T-helper 1 cell treated with Interleukin-12 subunit alpha and Interleukin-12 subunit beta and Interleukin-4 antibody, amounts not matched to agents 30 μg/mL and 1 μg/mL, for 36 hours (primary cell): ENCODE measurements at regions not wholly inside any gene's neighbourhood (a gene's known extent, or its start where the extent isn't known, plus 50 kb on each side); places are given as distances from the start of the nearest gene placed in this dataset.

Source experiments
- H3K27ac Mint-ChIP-seq: one replicate; pipeline ENCODE4 v1.8.0; 2021; ENCODE audit warnings: mild to moderate bottlenecking, mixed read lengths
- H3K27me3 Mint-ChIP-seq: one replicate; pipeline ENCODE4 v1.8.0; 2021; ENCODE audit warnings: low read depth, mixed read lengths
- H3K36me3 Mint-ChIP-seq: one replicate; pipeline ENCODE4 v1.8.0; 2021; ENCODE audit warnings: low read depth, mixed read lengths
- H3K4me1 Mint-ChIP-seq: one replicate; pipeline ENCODE4 v1.8.0; 2021; ENCODE audit warnings: low read depth, mixed read lengths
- H3K4me3 Mint-ChIP-seq: one replicate; pipeline ENCODE4 v1.8.0; 2021; ENCODE audit warnings: mild to moderate bottlenecking, moderate library complexity, mixed read lengths
- H3K9me3 Mint-ChIP-seq: one replicate; pipeline ENCODE4 v1.8.0; 2021; ENCODE audit warnings: mixed read lengths

DNA sequence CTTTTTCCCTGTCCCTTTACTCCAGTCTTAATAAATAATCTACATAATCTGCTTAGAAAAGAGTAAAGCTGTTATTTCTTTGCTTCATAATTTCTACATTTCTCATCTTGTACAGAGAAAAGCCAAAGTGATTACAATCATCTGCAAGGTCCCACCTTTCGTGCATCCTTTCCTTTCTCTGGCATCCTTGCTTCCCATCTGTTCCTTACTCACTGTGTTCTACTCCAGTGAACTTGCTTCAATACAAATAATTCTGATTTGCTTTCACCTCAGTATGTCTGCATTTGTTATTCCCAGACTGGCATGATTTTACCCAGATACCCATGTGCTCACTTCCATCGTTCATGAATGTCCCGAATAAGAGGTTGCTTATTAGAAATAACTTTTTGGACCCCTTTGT, 99.4 kb upstream of the DSEL start:
- no peaks in the 10 kb centered on the region for H3K9me3 Mint-ChIP-seq

DNA sequence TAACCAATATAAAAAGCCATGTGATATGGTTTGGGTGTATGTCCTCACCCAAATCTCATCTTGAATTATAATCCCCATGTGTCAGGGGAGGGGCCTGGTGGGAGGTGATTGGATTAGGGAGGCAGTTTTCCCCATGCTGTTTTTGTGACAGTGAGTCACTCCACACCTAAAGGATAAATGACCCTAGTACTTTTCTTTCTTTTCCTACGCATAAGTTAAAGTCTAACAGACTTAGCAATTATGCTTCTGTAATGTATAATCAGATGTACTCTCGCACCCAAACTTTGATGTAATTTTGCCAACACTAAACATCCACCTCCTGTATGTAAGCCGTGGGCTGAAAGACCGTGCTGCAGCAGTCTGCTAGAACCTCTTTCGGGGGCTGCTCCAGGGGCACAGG, 97.2 kb upstream of the DSEL start:
- Mint-ChIP-seq H3K27me3 (no peaks in the 10 kb centered on the region), H3K36me3 (no peaks in the 10 kb centered on the region), H3K9me3 (no peaks in the 10 kb centered on the region), H3K4me1 (no peaks in the 10 kb centered on the region), H3K27ac (no peak overlapping the region), H3K4me3 (no peak overlapping the region)

More for the DNA sequence above, 99.4 kb upstream of the DSEL start:
- Mint-ChIP-seq H3K27ac (no peak overlapping the region), H3K36me3 (no peaks in the 10 kb centered on the region), H3K4me1 (no peaks in the 10 kb centered on the region), H3K4me3 (no peak overlapping the region), H3K27me3 (no peaks in the 10 kb centered on the region)

DNA sequence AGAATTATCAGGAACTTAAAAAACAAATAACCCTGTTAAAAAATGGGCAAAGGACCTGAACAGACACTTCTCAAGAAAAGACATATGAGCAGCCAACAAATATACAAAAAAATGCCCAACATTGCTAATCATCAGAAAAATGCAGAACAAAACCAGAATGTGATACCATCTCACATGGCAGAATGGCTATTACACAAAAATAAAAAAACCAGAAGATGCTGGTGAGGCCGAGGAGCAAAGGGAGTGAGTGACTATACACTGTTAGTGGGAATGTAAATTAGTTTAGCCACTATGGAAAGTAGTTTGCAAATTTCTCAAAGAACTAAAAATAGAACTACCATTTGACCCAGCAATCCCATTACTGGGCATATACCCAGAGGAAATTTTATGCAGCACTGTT, 95.8 kb upstream of the DSEL start:
- no peaks in the 10 kb centered on the region for H3K4me1 Mint-ChIP-seq
- H3K4me3 Mint-ChIP-seq: no peak overlapping the region
- H3K27ac Mint-ChIP-seq: no peak overlapping the region
- no peaks in the 10 kb centered on the region for H3K27me3 Mint-ChIP-seq
- H3K9me3 Mint-ChIP-seq: no peaks in the 10 kb centered on the region
- H3K36me3 Mint-ChIP-seq: no peaks in the 10 kb centered on the region

DNA sequence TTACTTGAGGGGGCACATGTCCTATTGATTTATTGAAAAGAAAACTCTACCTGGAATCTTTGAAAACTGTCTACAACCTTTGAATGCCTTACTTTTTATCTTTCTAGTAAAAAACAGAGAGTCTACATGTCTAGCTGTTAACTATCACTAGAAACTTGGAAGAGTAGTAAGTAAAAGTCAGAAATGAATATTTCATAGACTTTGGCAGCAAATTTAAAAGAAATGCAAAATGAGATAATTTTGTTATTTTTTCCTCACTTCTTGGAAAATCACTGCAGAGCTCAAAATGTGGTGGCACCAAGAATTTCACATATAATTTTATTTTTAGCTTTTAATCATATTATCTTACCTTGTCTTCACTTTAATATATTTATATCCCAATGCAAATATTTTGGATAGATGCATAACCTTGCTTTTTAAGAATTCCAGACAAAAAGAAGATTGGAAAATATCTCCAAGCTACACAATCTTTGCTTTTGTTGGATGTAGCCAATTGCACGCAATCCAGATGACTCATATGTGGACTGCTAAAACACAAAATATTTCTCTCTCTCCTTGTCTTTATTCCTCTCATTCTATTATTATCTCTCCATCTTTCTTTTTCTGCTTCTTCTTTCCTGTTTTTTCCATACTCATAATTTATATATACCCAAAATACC, 92.2 kb upstream of the DSEL start:
- no peaks in the 10 kb centered on the region for H3K27me3 Mint-ChIP-seq
- no peaks in the 10 kb centered on the region for H3K9me3 Mint-ChIP-seq
- H3K36me3 Mint-ChIP-seq: no peaks in the 10 kb centered on the region
- H3K27ac Mint-ChIP-seq: no peak overlapping the region
- no peak overlapping the region for H3K4me3 Mint-ChIP-seq
- no peaks in the 10 kb centered on the region for H3K4me1 Mint-ChIP-seq

DNA sequence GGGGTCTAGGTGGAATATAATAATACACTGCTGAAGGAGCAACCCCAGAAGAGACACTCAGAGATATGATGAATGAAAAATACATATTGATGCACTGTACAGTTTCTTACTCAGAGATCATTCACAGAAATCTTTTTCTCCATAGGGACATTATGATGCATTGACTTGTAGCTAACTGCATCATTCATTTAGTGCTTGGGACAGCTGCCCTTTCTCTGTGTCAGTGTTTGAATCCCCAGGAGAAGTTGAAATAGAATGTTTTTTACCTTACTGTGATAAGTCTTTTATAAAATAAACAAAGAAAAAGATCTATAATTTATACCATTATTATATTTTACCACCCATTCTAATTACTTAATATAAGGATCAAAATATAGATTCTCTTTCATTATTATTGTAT, 91.7 kb upstream of the DSEL start:
- H3K4me1 Mint-ChIP-seq: no peaks in the 10 kb centered on the region
- H3K36me3 Mint-ChIP-seq: no peaks in the 10 kb centered on the region
- H3K27me3 Mint-ChIP-seq: no peaks in the 10 kb centered on the region
- no peak overlapping the region for H3K27ac Mint-ChIP-seq
- no peak overlapping the region for H3K4me3 Mint-ChIP-seq
- H3K9me3 Mint-ChIP-seq: no peaks in the 10 kb centered on the region

DNA sequence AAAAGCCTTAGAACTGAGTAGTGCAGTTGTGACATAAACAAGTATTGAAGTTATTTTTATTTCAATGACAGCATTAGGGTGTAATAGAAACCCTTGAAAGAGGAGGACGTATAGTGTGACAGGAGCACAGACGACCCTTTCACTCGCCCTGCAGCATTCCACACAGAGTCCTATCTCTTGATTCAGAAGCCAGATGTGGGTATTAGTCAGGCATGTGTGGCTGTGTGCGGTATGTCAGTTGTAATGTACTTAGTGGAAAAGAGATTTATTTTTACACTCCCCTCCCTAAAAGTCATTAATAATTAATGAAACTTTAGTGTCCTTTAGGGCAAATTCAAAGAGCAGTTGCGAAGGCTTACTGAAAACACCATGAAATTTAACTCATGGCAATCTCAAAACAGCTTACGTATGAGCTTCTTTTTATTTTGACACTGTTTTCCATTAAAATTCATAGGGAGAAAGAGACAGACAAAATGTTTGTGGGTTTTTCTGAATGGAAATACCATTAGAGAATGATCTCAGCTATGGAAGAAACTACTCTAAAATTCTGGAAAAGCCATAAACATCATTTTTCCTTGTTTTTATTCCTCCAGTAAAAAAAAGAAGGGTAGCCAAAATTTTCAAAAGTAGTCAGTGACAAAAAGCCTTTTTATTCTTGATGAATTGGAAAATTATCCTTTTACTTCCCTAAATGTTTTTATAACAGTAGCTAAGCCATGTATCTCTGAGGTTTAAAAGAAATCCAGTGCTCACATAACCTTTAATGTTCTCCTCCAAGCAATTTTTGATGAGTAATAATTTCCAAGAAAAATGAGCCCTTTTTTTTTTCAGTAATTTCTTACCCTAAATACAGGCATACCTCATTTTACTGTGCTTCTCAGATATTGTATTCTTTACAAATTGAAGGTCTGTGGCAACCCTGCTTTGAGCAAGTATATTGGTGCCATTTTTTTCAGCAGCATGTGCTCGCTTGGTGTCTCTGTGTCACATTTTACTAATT, 84.0 kb upstream of the DSEL start:
- no peaks in the 10 kb centered on the region for H3K36me3 Mint-ChIP-seq
- no peaks in the 10 kb centered on the region for H3K9me3 Mint-ChIP-seq
- no peaks in the 10 kb centered on the region for H3K4me1 Mint-ChIP-seq
- no peaks in the 10 kb centered on the region for H3K27me3 Mint-ChIP-seq
- H3K27ac Mint-ChIP-seq: no peak overlapping the region
- H3K4me3 Mint-ChIP-seq: no peak overlapping the region

DNA sequence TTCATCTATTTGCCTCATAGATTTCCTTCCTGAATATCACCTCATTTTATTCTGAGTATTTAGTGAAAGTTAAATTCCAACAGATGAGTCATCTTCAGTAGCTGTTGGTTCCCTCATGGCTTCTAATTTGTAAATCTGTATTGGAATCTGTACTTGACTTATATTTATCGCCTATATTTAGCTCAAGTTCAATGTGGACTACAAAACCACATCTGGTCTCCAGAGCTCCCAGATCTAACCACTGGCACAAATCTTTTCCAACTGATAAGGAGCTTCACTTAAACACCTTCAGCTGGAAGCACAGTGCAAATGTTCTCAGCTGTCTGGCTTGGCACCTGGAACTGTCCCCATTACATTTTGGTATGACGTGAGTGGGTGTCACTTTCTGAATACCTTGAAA, 82.8 kb upstream of the DSEL start:
- Mint-ChIP-seq H3K36me3 (no peaks in the 10 kb centered on the region), H3K4me1 (no peaks in the 10 kb centered on the region), H3K27ac (no peak overlapping the region), H3K4me3 (no peak overlapping the region), H3K27me3 (no peaks in the 10 kb centered on the region), H3K9me3 (no peaks in the 10 kb centered on the region)

DNA sequence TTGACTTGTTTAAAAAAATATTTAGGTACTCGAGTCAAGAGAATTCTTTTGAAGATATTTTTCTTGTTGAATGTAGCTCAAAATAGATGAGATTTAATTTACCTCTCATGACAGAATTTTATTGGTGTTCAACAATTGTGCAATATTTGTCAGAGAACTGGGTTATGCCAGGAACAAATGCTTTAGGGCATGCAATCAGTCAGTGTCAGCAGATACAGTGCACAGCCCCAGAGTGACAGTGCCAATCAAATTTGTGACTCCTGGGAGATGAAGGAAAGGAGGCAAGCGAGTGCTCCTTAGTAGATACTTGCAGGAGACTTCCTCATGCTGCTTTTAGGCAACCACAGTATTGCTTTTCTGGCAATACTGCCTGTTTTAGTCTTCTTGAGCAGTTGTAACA, 81.2 kb upstream of the DSEL start:
- H3K27me3 Mint-ChIP-seq: no peaks in the 10 kb centered on the region
- no peak overlapping the region for H3K27ac Mint-ChIP-seq
- no peaks in the 10 kb centered on the region for H3K36me3 Mint-ChIP-seq
- no peak overlapping the region for H3K4me3 Mint-ChIP-seq
- no peaks in the 10 kb centered on the region for H3K9me3 Mint-ChIP-seq
- H3K4me1 Mint-ChIP-seq: no peaks in the 10 kb centered on the region

DNA sequence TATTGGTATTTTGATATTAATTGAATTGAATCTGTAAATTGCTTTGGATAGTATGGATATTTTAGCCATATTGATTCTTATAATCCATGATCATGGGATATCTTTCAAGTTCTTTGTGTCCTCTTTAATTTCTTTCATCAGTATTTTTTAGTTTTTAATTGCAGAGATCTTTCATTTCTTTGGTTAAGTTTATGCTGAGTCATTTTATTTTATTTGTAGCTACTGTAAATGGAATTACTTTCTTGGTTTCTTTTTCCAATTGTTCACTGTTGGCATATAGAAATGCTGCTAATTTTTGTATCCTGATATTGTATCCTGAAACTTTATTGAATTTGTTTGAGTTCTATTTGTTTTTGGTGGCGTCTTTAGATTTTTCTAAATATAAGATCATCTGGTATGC, 79.5 kb upstream of the DSEL start:
- H3K9me3 Mint-ChIP-seq: no peaks in the 10 kb centered on the region
- no peaks in the 10 kb centered on the region for H3K27me3 Mint-ChIP-seq
- no peaks in the 10 kb centered on the region for H3K36me3 Mint-ChIP-seq
- H3K4me3 Mint-ChIP-seq: no peak overlapping the region
- H3K27ac Mint-ChIP-seq: no peak overlapping the region
- no peaks in the 10 kb centered on the region for H3K4me1 Mint-ChIP-seq

DNA sequence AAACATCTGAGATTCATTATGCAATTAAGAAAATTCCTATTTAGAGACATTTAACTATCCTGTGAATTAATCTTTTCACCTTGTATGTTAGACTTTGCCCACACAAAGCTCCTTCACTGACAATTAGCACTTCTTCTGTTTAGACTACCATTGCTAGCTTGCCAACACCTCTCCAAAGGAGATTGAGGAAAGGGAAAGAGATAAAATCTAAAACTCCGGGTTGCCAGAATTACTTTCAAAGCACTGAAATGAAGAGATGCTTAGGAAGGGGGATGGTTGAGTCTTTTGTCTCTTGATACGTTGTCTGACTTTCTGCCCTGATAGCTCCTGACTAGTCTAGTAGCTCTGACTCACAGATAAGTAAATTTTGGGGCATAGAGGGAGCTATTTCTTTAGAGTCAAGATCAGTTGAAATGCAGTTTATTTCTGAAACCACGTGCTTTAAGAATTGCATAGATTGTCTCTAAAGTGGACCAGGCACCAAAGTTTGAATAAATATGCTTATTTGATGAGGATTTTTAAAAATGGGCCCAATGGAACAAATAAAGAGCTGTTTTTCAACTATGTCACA, 74.1 kb upstream of the DSEL start:
- Mint-ChIP-seq H3K4me1 (no peaks in the 10 kb centered on the region), H3K9me3 (no peaks in the 10 kb centered on the region), H3K27ac (no peak overlapping the region), H3K36me3 (no peaks in the 10 kb centered on the region), H3K27me3 (no peaks in the 10 kb centered on the region), H3K4me3 (no peak overlapping the region)

DNA sequence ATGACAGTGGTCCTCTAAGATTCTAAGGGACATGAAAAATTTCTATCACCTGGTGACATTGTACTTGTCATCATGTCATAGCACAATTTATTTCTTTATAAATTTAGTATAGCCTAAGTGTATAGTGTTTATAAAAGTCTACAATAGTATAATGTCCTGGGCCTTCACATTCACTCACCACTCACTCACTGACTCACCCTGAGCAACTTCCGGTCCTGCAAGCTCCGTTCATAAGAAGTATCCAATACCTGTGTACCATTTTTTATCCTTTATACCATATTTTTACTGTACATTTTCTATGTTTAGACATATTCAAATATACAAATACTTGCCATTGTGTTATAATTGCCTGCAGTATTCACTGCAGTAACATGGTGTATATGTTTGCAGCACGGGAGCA, 72.8 kb upstream of the DSEL start:
- no peaks in the 10 kb centered on the region for H3K27me3 Mint-ChIP-seq
- no peak overlapping the region for H3K4me3 Mint-ChIP-seq
- no peaks in the 10 kb centered on the region for H3K4me1 Mint-ChIP-seq
- no peak overlapping the region for H3K27ac Mint-ChIP-seq
- no peaks in the 10 kb centered on the region for H3K9me3 Mint-ChIP-seq
- no peaks in the 10 kb centered on the region for H3K36me3 Mint-ChIP-seq

DNA sequence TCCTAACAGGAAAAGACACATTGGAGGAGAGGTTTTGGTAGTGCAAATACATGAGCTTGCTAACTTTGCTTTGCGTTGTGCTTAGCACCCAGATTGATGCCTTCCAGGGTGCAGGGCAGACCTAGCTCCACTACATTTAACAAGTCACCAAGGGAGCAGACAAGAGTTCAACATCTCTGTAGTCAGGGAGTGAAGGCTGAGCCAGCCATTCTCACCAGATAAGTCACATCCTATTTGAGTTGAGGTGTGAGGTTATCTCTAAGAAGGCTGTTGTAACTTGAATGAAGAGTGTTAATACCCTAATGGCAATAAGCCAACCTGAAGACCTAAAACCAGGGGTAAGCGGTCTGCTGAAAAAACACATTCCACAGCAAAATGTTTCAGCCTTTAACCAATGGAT, 69.6 kb upstream of the DSEL start:
- H3K36me3 Mint-ChIP-seq: no peaks in the 10 kb centered on the region
- H3K4me3 Mint-ChIP-seq: no peak overlapping the region
- no peak overlapping the region for H3K27ac Mint-ChIP-seq
- no peaks in the 10 kb centered on the region for H3K9me3 Mint-ChIP-seq
- H3K27me3 Mint-ChIP-seq: no peaks in the 10 kb centered on the region
- no peaks in the 10 kb centered on the region for H3K4me1 Mint-ChIP-seq

DNA sequence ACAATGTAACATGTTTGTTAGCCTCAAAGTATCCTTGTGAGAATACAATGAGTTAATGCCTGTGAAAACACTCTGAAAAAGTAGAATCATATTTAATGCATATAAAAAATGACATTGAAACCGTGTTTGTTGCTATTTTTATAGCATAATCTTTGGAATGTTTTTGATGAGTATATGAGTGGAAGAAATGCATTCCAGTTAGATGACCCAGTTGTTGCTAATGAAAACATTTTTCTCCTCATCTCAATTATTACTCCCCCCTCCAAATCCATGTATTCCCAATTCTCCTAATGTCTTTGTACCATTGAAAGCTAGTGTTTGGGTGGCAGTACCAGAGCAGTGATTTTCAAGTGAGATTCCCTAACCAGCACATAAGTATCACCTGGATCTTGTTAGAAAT, 67.1 kb upstream of the DSEL start:
- no peaks in the 10 kb centered on the region for H3K9me3 Mint-ChIP-seq
- H3K36me3 Mint-ChIP-seq: no peaks in the 10 kb centered on the region
- H3K4me3 Mint-ChIP-seq: no peak overlapping the region
- no peak overlapping the region for H3K27ac Mint-ChIP-seq
- H3K27me3 Mint-ChIP-seq: no peaks in the 10 kb centered on the region
- no peaks in the 10 kb centered on the region for H3K4me1 Mint-ChIP-seq

DNA sequence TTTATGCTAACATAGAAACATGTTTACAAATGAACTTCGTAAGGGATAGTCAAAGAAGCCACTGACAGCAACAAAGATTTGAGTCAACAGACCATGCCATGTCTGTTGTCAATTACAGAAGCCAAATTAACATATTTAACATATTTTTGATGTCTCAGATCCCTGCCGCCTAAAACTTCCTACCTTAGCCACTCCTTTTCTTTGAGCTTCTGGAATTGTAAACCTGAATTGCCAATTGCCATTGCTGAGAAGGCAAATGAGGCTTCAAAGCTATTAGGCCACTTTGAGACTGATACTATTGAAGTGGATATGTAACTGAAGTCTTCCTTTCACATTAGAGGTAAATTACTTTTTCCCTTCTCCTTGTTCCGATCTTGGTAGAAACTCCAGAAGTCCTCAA, 66.0 kb upstream of the DSEL start:
- no peak overlapping the region for H3K4me3 Mint-ChIP-seq

DNA sequence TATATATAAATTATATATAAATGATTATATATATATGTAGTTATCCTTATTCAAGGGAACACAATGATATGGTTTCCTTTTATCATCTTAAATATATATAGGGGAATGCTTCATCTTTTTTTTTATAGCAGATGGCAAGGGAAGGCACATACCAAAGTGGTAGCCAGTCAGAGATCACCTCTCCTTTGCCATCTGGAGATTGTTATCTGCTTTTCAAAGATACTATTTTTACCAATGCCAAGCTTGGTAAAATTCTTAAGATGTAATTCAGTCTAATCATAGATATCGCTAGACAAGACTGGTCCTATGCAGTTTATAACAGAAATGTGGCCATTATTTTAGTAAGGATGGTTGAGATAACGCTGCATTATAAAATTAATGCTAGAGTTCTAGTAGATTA, 64.7 kb upstream of the DSEL start:
- Mint-ChIP-seq H3K27me3 (no peaks in the 10 kb centered on the region), H3K4me3 (no peak overlapping the region), H3K27ac (no peak overlapping the region), H3K9me3 (no peaks in the 10 kb centered on the region), H3K36me3 (no peaks in the 10 kb centered on the region), H3K4me1 (no peaks in the 10 kb centered on the region)

More for the DNA sequence above, 66.0 kb upstream of the DSEL start:
- Mint-ChIP-seq H3K36me3 (no peaks in the 10 kb centered on the region), H3K27ac (no peak overlapping the region), H3K9me3 (no peaks in the 10 kb centered on the region), H3K4me1 (no peaks in the 10 kb centered on the region), H3K27me3 (no peaks in the 10 kb centered on the region)
